ENCODE measurements at regions not wholly inside any gene's neighbourhood (a gene's known extent, or its start where the extent isn't known, plus 50 kb on each side); places are given as distances from the start of the nearest gene placed in this dataset.

GRCh38 chr6:26195924-26196845, 109.0 kb downstream of the HFE start:
- peak overlapping the region; percentile 98 to 99 for H3K27ac Mint-ChIP-seq
- H3K9me3 Mint-ChIP-seq = no peaks in the 10 kb centered on the region
- ATAC-seq (replicated peaks) = no peak
- no peaks in the 10 kb centered on the region for H3K27me3 Mint-ChIP-seq
- peaks cover 27 to 37% of the 10 kb centered on the region in 2 donors for H3K4me1 Mint-ChIP-seq (ENCODE audit: low read depth in 2 of 2)
- peak overlapping the region; percentile 97 to 98 for H3K4me3 Mint-ChIP-seq
- no peak for DNase-seq
- peaks cover 49% of the 10 kb centered on the region for H3K36me3 Mint-ChIP-seq (ENCODE audit: insufficient read depth)

GRCh38 chr6:26196846-26197635, 109.8 kb downstream of the HFE start:
- Mint-ChIP-seq H3K27ac (peak overlapping the region; percentile 98 to 99), H3K4me1 (ENCODE audit: low read depth in 2 of 2) (peaks cover 27 to 38% of the 10 kb centered on the region in 2 donors), H3K9me3 (no peaks in the 10 kb centered on the region), H3K4me3 (peak overlapping the region; percentile 97 to 98), H3K27me3 (no peaks in the 10 kb centered on the region), H3K36me3 (ENCODE audit: insufficient read depth) (peaks cover 49% of the 10 kb centered on the region)
- peak; percentile 54 for ATAC-seq (replicated peaks)
- DNase-seq = peak; percentile 74 to 85 (median 77)

- H3K4me1 Mint-ChIP-seq (ENCODE audit: low read depth in 2 of 2) = peaks cover 27 to 38% of the 10 kb centered on the region in 2 donors
- H3K4me3 Mint-ChIP-seq = peak overlapping the region; percentile 97 to 98
- peak overlapping the region; percentile 98 to 99 for H3K27ac Mint-ChIP-seq
- no peaks in the 10 kb centered on the region for H3K27me3 Mint-ChIP-seq
- no peaks in the 10 kb centered on the region for H3K9me3 Mint-ChIP-seq
- H3K36me3 Mint-ChIP-seq (ENCODE audit: insufficient read depth) = peaks cover 49% of the 10 kb centered on the region
- ATAC-seq (replicated peaks) (no peak), DNase-seq (no peak)
Measured at GRCh38 chr6:26197636-26197932, 110.4 kb downstream of the HFE start.

GRCh38 chr6:26197933-26198721, 110.9 kb downstream of the HFE start:
- peak overlapping the region; percentile 98 to 99 for H3K27ac Mint-ChIP-seq
- H3K36me3 Mint-ChIP-seq (ENCODE audit: insufficient read depth) = peaks cover 54% of the 10 kb centered on the region
- peaks cover 27 to 38% of the 10 kb centered on the region in 2 donors for H3K4me1 Mint-ChIP-seq (ENCODE audit: low read depth in 2 of 2)
- peak overlapping the region; percentile 97 to 98 for H3K4me3 Mint-ChIP-seq
- DNase-seq = no peak
- no peaks in the 10 kb centered on the region for H3K27me3 Mint-ChIP-seq
- H3K9me3 Mint-ChIP-seq = no peaks in the 10 kb centered on the region
- ATAC-seq (replicated peaks) = no peak

GRCh38 chr6:26198722-26199056, 111.5 kb downstream of the HFE start:
- Mint-ChIP-seq H3K36me3 (ENCODE audit: insufficient read depth) (peaks cover 57% of the 10 kb centered on the region), H3K27ac (peak overlapping the region; percentile 98 to 99), H3K9me3 (no peaks in the 10 kb centered on the region), H3K27me3 (no peaks in the 10 kb centered on the region), H3K4me3 (peak overlapping the region; percentile 97 to 98), H3K4me1 (ENCODE audit: low read depth in 2 of 2) (peaks cover 29 to 38% of the 10 kb centered on the region in 2 donors)
- no peak for DNase-seq
- peak; percentile 3 for ATAC-seq (replicated peaks)

- H3K36me3 Mint-ChIP-seq (ENCODE audit: insufficient read depth) = peaks cover 57% of the 10 kb centered on the region
Measured at GRCh38 chr6:26199057-26199772, 112.0 kb downstream of the HFE start.

GRCh38 chr6:26199773-26200764, 112.8 kb downstream of the HFE start:
- H3K4me3 Mint-ChIP-seq = peak overlapping the region; percentile 97 to 98
- peaks cover 57% of the 10 kb centered on the region for H3K36me3 Mint-ChIP-seq (ENCODE audit: insufficient read depth)
- H3K27ac Mint-ChIP-seq = peak overlapping the region; percentile 98 to 99
- no peaks in the 10 kb centered on the region for H3K9me3 Mint-ChIP-seq
- H3K4me1 Mint-ChIP-seq (ENCODE audit: low read depth in 2 of 2) = peaks cover 34 to 44% of the 10 kb centered on the region in 2 donors
- ATAC-seq (replicated peaks) (peak; percentile 1), DNase-seq (no peak)
- no peaks in the 10 kb centered on the region for H3K27me3 Mint-ChIP-seq

More at GRCh38 chr6:26199057-26199772, 112.0 kb downstream of the HFE start:
- Mint-ChIP-seq H3K27ac (peak overlapping the region; percentile 98 to 99), H3K4me1 (ENCODE audit: low read depth in 2 of 2) (peaks cover 33 to 43% of the 10 kb centered on the region in 2 donors), H3K27me3 (no peaks in the 10 kb centered on the region), H3K9me3 (no peaks in the 10 kb centered on the region), H3K4me3 (peak overlapping the region; percentile 97 to 98)
- peak; percentile 64 for ATAC-seq (replicated peaks)
- DNase-seq = peak; percentile 55 to 75 (median 62)

- Mint-ChIP-seq H3K4me3 (peak overlapping the region; percentile 29 to 58), H3K27me3 (no peaks in the 10 kb centered on the region), H3K4me1 (ENCODE audit: low read depth in 2 of 2) (peaks cover 28 to 35% of the 10 kb centered on the region in 2 donors), H3K27ac (no peak overlapping the region), H3K9me3 (no peaks in the 10 kb centered on the region), H3K36me3 (ENCODE audit: insufficient read depth) (peaks cover 47% of the 10 kb centered on the region)
- DNase-seq (no peak), ATAC-seq (replicated peaks) (no peak)
Measured at GRCh38 chr6:26200918-26201721, 113.9 kb downstream of the HFE start.

- Mint-ChIP-seq H3K27me3 (no peaks in the 10 kb centered on the region), H3K36me3 (ENCODE audit: insufficient read depth) (peaks cover 36% of the 10 kb centered on the region), H3K9me3 (no peaks in the 10 kb centered on the region), H3K4me1 (ENCODE audit: low read depth in 2 of 2) (peaks cover 23 to 34% of the 10 kb centered on the region in 2 donors), H3K4me3 (no peak overlapping the region), H3K27ac (no peak overlapping the region)
- no peak for ATAC-seq (replicated peaks)
- DNase-seq = no peak
Measured at GRCh38 chr6:26202201-26202611, 115.0 kb downstream of the HFE start.

GRCh38 chr6:26202811-26203583, 115.8 kb downstream of the HFE start:
- Mint-ChIP-seq H3K4me1 (ENCODE audit: low read depth in 2 of 2) (peaks cover 20 to 30% of the 10 kb centered on the region in 2 donors), H3K27me3 (no peaks in the 10 kb centered on the region), H3K36me3 (ENCODE audit: insufficient read depth) (peaks cover 28% of the 10 kb centered on the region), H3K4me3 (peak overlapping the region; percentile 62 to 67), H3K9me3 (no peaks in the 10 kb centered on the region), H3K27ac (peak overlapping the region in 1 of 2 donors; percentile 69)
- ATAC-seq (replicated peaks) (no peak), DNase-seq (no peak)

Data from effector memory CD8-positive, alpha-beta T cell (primary cell).